Type B pancreatic cell (in vitro differentiated cells): ENCODE measurements at regions not wholly inside any gene's neighbourhood (a gene's known extent, or its start where the extent isn't known, plus 50 kb on each side); places are given as distances from the start of the nearest gene placed in this dataset.

Experiments
- DNase-seq: peaks from one replicate; pipeline ENCODE4 v3.0.0; 2021; ENCODE audit warnings: mixed read lengths; ENCODE audit not compliant: unreplicated experiment; ENCODE audit errors: extremely low spot score
- H3K27ac Mint-ChIP-seq: 2 replicates; pipeline ENCODE4 v1.8.0; 2021; ENCODE audit warnings: mild to moderate bottlenecking, mixed read lengths
- H3K27me3 Mint-ChIP-seq: 2 replicates; pipeline ENCODE4 v1.8.0; 2021; ENCODE audit warnings: mixed read lengths
- H3K36me3 Mint-ChIP-seq: 2 replicates; pipeline ENCODE4 v1.8.0; 2021; ENCODE audit warnings: mixed read lengths
- H3K4me1 Mint-ChIP-seq: one replicate; pipeline ENCODE4 v1.8.0; 2021; ENCODE audit warnings: mixed read lengths; ENCODE audit not compliant: unreplicated experiment
- H3K4me3 Mint-ChIP-seq: 2 replicates; pipeline ENCODE4 v1.8.0; 2021; ENCODE audit warnings: mild to moderate bottlenecking, mixed read lengths
- H3K9me3 Mint-ChIP-seq: 2 replicates; pipeline ENCODE4 v1.8.0; 2021; ENCODE audit warnings: mixed read lengths
- TF ChIP-seq, protein P1 (sequence below): fragments of 200-600 bp; sonication (generic); conservative IDR thresholded peaks from 2 replicates; pipeline ENCODE4 v1.5.0; 2021; ENCODE audit warnings: antibody characterized with exemption, mild to moderate bottlenecking

GRCh38 chr3:177333533-177334520 lies 136.5 kb upstream of the TBL1XR1 start:
- Mint-ChIP-seq H3K9me3 (no peaks in the 10 kb centered on the region), H3K27ac (no peak overlapping the region), H3K4me1 (peaks cover 29% of the 10 kb centered on the region), H3K36me3 (no peaks in the 10 kb centered on the region), H3K27me3 (no peaks in the 10 kb centered on the region), H3K4me3 (no peak overlapping the region)
- TF ChIP-seq, protein P1, sequence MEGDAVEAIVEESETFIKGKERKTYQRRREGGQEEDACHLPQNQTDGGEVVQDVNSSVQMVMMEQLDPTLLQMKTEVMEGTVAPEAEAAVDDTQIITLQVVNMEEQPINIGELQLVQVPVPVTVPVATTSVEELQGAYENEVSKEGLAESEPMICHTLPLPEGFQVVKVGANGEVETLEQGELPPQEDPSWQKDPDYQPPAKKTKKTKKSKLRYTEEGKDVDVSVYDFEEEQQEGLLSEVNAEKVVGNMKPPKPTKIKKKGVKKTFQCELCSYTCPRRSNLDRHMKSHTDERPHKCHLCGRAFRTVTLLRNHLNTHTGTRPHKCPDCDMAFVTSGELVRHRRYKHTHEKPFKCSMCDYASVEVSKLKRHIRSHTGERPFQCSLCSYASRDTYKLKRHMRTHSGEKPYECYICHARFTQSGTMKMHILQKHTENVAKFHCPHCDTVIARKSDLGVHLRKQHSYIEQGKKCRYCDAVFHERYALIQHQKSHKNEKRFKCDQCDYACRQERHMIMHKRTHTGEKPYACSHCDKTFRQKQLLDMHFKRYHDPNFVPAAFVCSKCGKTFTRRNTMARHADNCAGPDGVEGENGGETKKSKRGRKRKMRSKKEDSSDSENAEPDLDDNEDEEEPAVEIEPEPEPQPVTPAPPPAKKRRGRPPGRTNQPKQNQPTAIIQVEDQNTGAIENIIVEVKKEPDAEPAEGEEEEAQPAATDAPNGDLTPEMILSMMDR: no peak
- DNase-seq: no peak

- H3K9me3 Mint-ChIP-seq: no peaks in the 10 kb centered on the region
- H3K27ac Mint-ChIP-seq: no peak overlapping the region
- TF ChIP-seq, protein P1: no peak
- H3K4me1 Mint-ChIP-seq: peaks cover 33% of the 10 kb centered on the region
- H3K27me3 Mint-ChIP-seq: no peaks in the 10 kb centered on the region
- DNase-seq: no peak
- H3K4me3 Mint-ChIP-seq: no peak overlapping the region
- no peaks in the 10 kb centered on the region for H3K36me3 Mint-ChIP-seq
These were observed 137.5 kb upstream of the TBL1XR1 start for GRCh38 chr3:177334803-177335202.

- no peaks in the 10 kb centered on the region for H3K9me3 Mint-ChIP-seq
- no peak overlapping the region for H3K27ac Mint-ChIP-seq
- TF ChIP-seq, protein P1: no peak
These were observed 138.4 kb upstream of the TBL1XR1 start for GRCh38 chr3:177335728-177336127.

GRCh38 chr3:177336873-177337450 lies 139.7 kb upstream of the TBL1XR1 start:
- Mint-ChIP-seq H3K4me3 (no peak overlapping the region), H3K36me3 (no peaks in the 10 kb centered on the region), H3K27ac (no peak overlapping the region), H3K9me3 (no peaks in the 10 kb centered on the region), H3K4me1 (peaks cover 26% of the 10 kb centered on the region), H3K27me3 (no peaks in the 10 kb centered on the region)
- TF ChIP-seq, protein P1: no peak
- no peak for DNase-seq

More at GRCh38 chr3:177335728-177336127, 138.4 kb upstream of the TBL1XR1 start:
- DNase-seq: no peak
- no peaks in the 10 kb centered on the region for H3K36me3 Mint-ChIP-seq
- H3K27me3 Mint-ChIP-seq: no peaks in the 10 kb centered on the region
- peaks cover 30% of the 10 kb centered on the region for H3K4me1 Mint-ChIP-seq
- no peak overlapping the region for H3K4me3 Mint-ChIP-seq

DNA sequence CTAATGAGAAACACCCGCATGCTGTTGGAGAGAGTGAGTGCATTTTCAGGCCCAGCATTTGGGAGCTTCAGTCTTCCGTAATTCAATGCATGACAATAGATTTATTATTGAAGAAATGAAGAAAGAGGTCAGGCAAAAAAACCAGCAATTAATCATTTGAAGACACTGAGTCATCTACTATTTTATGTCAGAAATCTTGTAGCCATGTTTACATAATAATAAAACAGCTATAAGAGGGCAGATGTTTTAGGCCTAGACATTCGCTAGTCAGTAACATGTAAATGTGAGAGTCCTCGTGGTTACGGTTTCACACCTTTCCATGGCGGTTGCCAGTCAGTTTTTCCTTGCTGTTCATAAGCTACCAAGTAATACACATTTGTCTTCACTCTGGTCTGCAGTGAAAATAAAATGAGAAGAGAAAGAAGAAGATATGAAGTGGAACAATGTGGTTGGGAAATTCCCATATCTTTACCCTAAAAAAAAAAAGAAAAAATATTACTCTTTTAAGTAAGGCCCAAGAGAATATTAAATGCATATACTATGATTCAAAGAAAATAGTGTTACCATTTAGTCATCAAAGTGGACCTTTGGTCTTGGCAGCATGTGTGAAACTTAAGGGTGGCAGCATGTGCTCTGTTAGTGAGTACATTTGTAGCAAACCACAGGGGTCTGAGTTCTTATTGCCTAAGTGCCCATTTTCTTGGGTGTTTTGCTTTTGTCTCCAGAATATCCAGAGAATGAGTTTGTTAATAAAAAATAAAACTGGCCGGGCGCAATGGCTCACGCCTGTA lies 140.5 kb upstream of the TBL1XR1 start:
- Mint-ChIP-seq H3K27ac (no peak overlapping the region), H3K9me3 (no peaks in the 10 kb centered on the region), H3K4me1 (peaks cover 20% of the 10 kb centered on the region), H3K36me3 (no peaks in the 10 kb centered on the region), H3K4me3 (no peak overlapping the region), H3K27me3 (no peaks in the 10 kb centered on the region)
- DNase-seq: no peak
- TF ChIP-seq, protein P1: no peak
